Astrocyte (in vitro differentiated cells and primary cell): ENCODE measurements at regions not wholly inside any gene's neighbourhood (a gene's known extent, or its start where the extent isn't known, plus 50 kb on each side); places are given as distances from the start of the nearest gene placed in this dataset.

Source experiments
- DNase-seq: peaks from one replicate; pipeline ENCODE4 v3.0.0-alpha.2; 2010; ENCODE audit warnings: low read depth
- FAIRE-seq: peaks from 2 replicates; lab custom pipeline; 2011; peaks lifted over from hg19 to GRCh38; lab: Jason Lieb, UNC
- H2AFZ ChIP-seq: 2 replicates; pipeline ENCODE4 v1.6.0; 2012; ENCODE audit warnings: low read depth, low read length, inconsistent platforms
- H3K27ac ChIP-seq: 2 replicates; pipeline ENCODE4 v1.5.1; 2011; ENCODE audit warnings: low read depth, low read length, inconsistent platforms
- H3K27me3 ChIP-seq: 2 replicates; pipeline ENCODE4 v1.6.0; 2011; ENCODE audit warnings: low read length, inconsistent platforms; ENCODE audit not compliant: insufficient read depth
- H3K36me3 ChIP-seq: 2 replicates; pipeline ENCODE4 v1.5.1; 2011; ENCODE audit warnings: low read length, inconsistent platforms; ENCODE audit not compliant: insufficient read depth
- H3K4me1 ChIP-seq: 2 replicates; pipeline ENCODE4 v1.5.1; 2011; ENCODE audit warnings: low read length, inconsistent platforms; ENCODE audit not compliant: insufficient read depth
- H3K4me2 ChIP-seq: 2 replicates; pipeline ENCODE4 v1.6.0; 2012; ENCODE audit warnings: low read length, inconsistent platforms
- H3K4me3 ChIP-seq: 2 replicates; pipeline ENCODE4 v1.5.1; 2011; ENCODE audit warnings: low read depth, mild to moderate bottlenecking, low read length, inconsistent platforms; ENCODE audit not compliant: insufficient read depth
- H3K79me2 ChIP-seq: 2 replicates; pipeline ENCODE4 v1.6.0; 2012; ENCODE audit warnings: mild to moderate bottlenecking, low read length, inconsistent platforms; ENCODE audit not compliant: insufficient read depth
- H3K9ac ChIP-seq: 2 replicates; pipeline ENCODE4 v1.6.0; 2012; ENCODE audit warnings: mild to moderate bottlenecking, low read length, inconsistent platforms
- H3K9me3 ChIP-seq: 2 replicates; pipeline ENCODE4 v1.5.1; 2012; ENCODE audit warnings: low read depth, mild to moderate bottlenecking, low read length, inconsistent platforms; ENCODE audit not compliant: insufficient read depth
- H4K20me1 ChIP-seq: 2 replicates; pipeline ENCODE4 v1.6.0; 2012; ENCODE audit warnings: low read length, inconsistent platforms; ENCODE audit not compliant: insufficient read depth
- H3K27ac Mint-ChIP-seq: one replicate; pipeline ENCODE4 v1.8.0; 2021; ENCODE audit warnings: mild to moderate bottlenecking, mixed read lengths; ENCODE audit not compliant: unreplicated experiment
- H3K27me3 Mint-ChIP-seq: one replicate; pipeline ENCODE4 v1.8.0; 2021; ENCODE audit warnings: low read depth, mixed read lengths; ENCODE audit not compliant: unreplicated experiment
- H3K36me3 Mint-ChIP-seq: one replicate; pipeline ENCODE4 v1.8.0; 2021; ENCODE audit warnings: low read depth, mixed read lengths; ENCODE audit not compliant: unreplicated experiment
- H3K4me1 Mint-ChIP-seq: one replicate; pipeline ENCODE4 v1.8.0; 2021; ENCODE audit warnings: low read depth, mixed read lengths; ENCODE audit not compliant: unreplicated experiment
- H3K4me3 Mint-ChIP-seq: one replicate; pipeline ENCODE4 v1.8.0; 2021; ENCODE audit warnings: mild to moderate bottlenecking, moderate library complexity, mixed read lengths; ENCODE audit not compliant: unreplicated experiment
- H3K9me3 Mint-ChIP-seq: one replicate; pipeline ENCODE4 v1.8.0; 2021; ENCODE audit warnings: mild to moderate bottlenecking, mixed read lengths; ENCODE audit not compliant: unreplicated experiment
- CTCF ChIP-seq: IDR thresholded peaks from 2 replicates; pipeline ENCODE4 v1.5.1; 2011; ENCODE audit warnings: low read depth, mild to moderate bottlenecking, inconsistent platforms, low read length, moderate library complexity; ENCODE audit not compliant: insufficient read depth
- EZH2 ChIP-seq: IDR thresholded peaks from 2 replicates; pipeline ENCODE4 v1.6.1; 2012; ENCODE audit warnings: mild to moderate bottlenecking, low read length, inconsistent platforms; ENCODE audit not compliant: insufficient read depth

GRCh38 chr5:163908253-163908652, 402.8 kb downstream of the MAT2B start:
- Histone ChIP-seq H3K27ac (no peak overlapping the region), H2AFZ (no peak overlapping the region), H3K36me3 (no peaks in the 10 kb centered on the region), H3K79me2 (no peaks in the 10 kb centered on the region), H3K4me3 (no peak overlapping the region), H3K4me1 (no peaks in the 10 kb centered on the region), H4K20me1 (no peaks in the 10 kb centered on the region), H3K9ac (no peak overlapping the region), H3K27me3 (no peaks in the 10 kb centered on the region), H3K9me3 (no peaks in the 10 kb centered on the region), H3K4me2 (no peak overlapping the region)
- Mint-ChIP-seq H3K36me3 (no peaks in the 10 kb centered on the region), H3K9me3 (peaks cover under 1% of the 10 kb centered on the region), H3K27me3 (no peaks in the 10 kb centered on the region), H3K27ac (no peak overlapping the region), H3K4me1 (no peaks in the 10 kb centered on the region), H3K4me3 (no peak overlapping the region)
- FAIRE-seq (no peak), DNase-seq (no peak)
- no peak for TF ChIP-seq EZH2
- TF ChIP-seq CTCF: no peak

GRCh38 chr5:163910226-163910625, 404.8 kb downstream of the MAT2B start:
- no peak overlapping the region for H2AFZ ChIP-seq
- no peaks in the 10 kb centered on the region for H3K4me1 Mint-ChIP-seq

More at GRCh38 chr5:163910226-163910625, 404.8 kb downstream of the MAT2B start:
- Histone ChIP-seq H3K27ac (no peak overlapping the region), H3K36me3 (no peaks in the 10 kb centered on the region), H3K4me1 (no peaks in the 10 kb centered on the region), H3K4me3 (no peak overlapping the region), H3K27me3 (no peaks in the 10 kb centered on the region), H3K4me2 (no peak overlapping the region), H3K9me3 (no peaks in the 10 kb centered on the region), H4K20me1 (no peaks in the 10 kb centered on the region), H3K9ac (no peak overlapping the region), H3K79me2 (no peaks in the 10 kb centered on the region)
- FAIRE-seq: no peak
- Mint-ChIP-seq H3K36me3 (no peaks in the 10 kb centered on the region), H3K9me3 (no peaks in the 10 kb centered on the region), H3K4me3 (no peak overlapping the region), H3K27me3 (no peaks in the 10 kb centered on the region), H3K27ac (no peak overlapping the region)
- no peak for DNase-seq
- TF ChIP-seq CTCF (no peak), EZH2 (no peak)
